SK-MEL-5 (cell line): ENCODE measurements at regions not wholly inside any gene's neighbourhood (a gene's known extent, or its start where the extent isn't known, plus 50 kb on each side); places are given as distances from the start of the nearest gene placed in this dataset.
"Not testable (repeated sequence)": the region's sequence is repeated elsewhere in the genome, so short reads cannot be mapped to it uniquely, and the experiment has no call there.

Source experiments
- DNase-seq: peaks from one replicate; pipeline ENCODE4 v3.0.0-alpha.2; 2016; ENCODE audit warnings: low read depth, low spot score
- in situ Hi-C: cut with HindIII; loops from 2 replicates; pipeline ENCODE4 v1.10.0; 2016; ENCODE audit warnings: low sequenced_read_pairs, high pct_unique_total_duplicates, low pct_unique_long_range_greater_than_20kb

- DNase-seq = no peak
- in situ Hi-C loops = no loop called here
Observed at GRCh38 chr1:198939956-198940355, 301.1 kb downstream of the PTPRC start.

DNA sequence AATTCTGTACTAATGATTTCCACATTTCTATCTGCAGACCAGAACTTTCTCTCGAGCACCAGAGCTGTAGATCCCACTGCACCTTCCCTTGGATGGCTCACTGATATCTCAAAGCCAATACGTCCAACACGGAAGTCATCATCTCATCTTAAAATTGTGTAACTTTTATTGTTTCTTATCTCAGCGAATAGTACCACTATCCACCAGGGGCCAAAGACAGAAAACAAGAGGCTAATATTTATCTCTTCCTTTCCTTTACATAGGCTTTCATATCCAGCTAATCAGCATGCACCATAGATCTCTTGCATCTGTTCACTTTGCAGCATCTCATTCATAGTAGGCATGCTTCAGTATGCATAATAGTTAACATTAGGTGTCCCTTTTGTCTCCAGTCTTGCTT is 303.6 kb downstream of the PTPRC start:
- in situ Hi-C loops = no loop called here
- DNase-seq = no peak

- in situ Hi-C loops = no loop called here
- DNase-seq = no peak
Observed at GRCh38 chr1:198943484-198944187, 304.8 kb downstream of the PTPRC start.

GRCh38 chr1:198947456-198947855 is 308.6 kb downstream of the PTPRC start:
- no peak for DNase-seq
- in situ Hi-C loops = no loop called here

- no peak for DNase-seq
- in situ Hi-C loops = no loop called here
Observed at GRCh38 chr1:198948895-198949659, 310.2 kb downstream of the PTPRC start.

- in situ Hi-C loops = no loop called here
- no peak for DNase-seq
Observed at GRCh38 chr1:198950036-198950435, 311.2 kb downstream of the PTPRC start.

DNA sequence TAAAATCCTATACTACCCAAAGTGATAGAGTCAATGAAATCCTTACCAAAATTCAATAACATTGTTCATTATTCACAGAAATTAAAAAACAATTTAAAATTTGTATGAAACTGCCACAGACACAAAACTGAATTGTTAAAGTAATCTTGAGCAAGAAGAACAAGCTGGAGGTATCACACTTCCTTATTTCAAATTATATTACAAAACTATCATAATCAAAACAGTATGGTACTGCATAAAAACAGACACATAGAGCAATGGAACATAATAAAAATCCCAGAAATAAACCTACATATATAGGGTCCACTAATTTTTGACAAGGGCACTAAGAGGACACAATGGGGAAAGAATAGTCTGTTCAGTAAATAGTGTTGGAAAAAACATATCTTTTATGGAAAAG is 316.2 kb downstream of the PTPRC start:
- DNase-seq = no peak
- in situ Hi-C loops = no loop called here

- DNase-seq = no peak
- in situ Hi-C loops = no loop called here
Observed at GRCh38 chr1:198957044-198957443, 318.2 kb downstream of the PTPRC start.

- DNase-seq = no peak
- in situ Hi-C loops = no loop called here
Observed at GRCh38 chr1:198959032-198959431, 320.2 kb downstream of the PTPRC start.

DNA sequence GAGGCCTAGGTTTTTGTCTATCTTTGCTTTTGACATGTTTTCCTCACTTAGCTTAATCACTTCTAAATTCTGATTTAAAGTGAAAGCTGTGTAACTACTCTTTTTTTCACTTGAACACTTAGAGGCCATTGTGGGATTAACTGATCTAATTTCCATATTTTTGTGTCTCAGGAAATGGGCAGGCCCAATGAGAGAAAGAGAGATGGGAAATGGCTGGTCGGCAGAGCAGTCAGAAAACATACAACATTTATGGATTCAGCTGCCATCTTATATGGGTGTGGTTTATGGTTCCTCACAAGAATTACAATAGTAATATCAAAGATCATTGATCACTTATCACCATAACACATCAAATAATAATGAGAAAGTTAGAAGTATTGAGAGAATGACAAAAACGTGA is 320.8 kb downstream of the PTPRC start:
- in situ Hi-C loops = no loop called here
- no peak for DNase-seq

DNA sequence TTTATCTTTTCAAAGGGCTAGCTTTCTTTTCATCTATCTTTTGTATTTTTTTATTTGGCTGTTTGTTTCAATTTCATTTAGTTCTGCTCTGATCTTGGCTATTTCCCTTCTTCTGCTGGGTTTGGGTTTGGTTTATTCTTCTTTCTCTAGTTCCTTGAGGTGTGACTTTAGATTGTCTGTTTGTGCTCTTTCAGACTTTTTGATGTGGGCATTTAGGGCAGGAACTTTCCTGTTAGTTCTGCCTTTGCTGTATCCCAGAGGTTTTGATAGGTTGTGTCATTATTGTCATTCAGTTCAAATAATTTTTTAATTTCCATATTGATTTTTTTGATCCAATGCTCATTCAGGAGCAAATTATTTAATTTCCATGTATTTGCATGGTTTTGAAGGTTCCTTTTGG is 325.0 kb downstream of the PTPRC start:
- in situ Hi-C loops, DNase-seq: not testable (repeated sequence)

DNA sequence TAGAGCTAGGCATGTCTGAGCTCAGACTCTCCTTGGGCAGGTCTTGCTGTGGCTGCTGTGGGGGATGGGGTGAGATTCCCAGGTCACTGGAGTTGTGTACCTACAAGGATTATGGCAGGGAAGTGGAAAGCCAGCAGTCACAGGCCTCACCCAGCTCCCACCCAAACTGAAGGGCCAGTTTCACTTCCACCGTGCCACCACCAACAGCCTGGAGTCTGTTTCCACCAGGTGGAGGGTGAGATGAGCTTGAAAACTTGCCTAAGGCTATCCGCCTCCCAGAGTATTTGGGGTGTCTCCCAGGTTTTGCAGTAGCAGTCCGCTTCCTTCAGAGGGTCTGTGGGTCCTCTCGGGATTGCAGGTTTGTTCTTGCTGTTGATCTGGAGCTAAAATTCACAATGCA is 327.7 kb downstream of the PTPRC start:
- in situ Hi-C loops = no loop called here
- no peak for DNase-seq

DNA sequence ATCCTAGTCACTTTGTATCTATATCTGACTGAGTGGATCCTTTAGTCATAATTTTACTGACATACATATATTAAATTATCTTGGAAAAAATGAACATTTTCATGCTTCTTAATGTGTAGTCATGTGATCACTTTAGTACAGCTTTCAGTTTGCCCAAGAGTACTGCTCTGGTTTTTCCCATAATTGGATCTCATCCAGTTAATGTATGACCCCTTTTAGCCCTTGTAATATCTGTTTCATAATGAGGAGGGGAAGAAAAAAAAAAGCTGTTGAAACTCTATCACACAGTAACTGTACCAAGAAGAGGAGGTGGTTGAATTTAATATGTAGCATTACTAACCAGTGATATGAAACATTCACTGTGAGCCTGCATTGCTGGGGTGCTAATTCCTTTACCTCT is 328.7 kb downstream of the PTPRC start:
- DNase-seq = no peak
- in situ Hi-C loops = no loop called here

- in situ Hi-C loops = no loop called here
- no peak for DNase-seq
Observed at GRCh38 chr1:198968866-198969265, 330.0 kb downstream of the PTPRC start.

DNA sequence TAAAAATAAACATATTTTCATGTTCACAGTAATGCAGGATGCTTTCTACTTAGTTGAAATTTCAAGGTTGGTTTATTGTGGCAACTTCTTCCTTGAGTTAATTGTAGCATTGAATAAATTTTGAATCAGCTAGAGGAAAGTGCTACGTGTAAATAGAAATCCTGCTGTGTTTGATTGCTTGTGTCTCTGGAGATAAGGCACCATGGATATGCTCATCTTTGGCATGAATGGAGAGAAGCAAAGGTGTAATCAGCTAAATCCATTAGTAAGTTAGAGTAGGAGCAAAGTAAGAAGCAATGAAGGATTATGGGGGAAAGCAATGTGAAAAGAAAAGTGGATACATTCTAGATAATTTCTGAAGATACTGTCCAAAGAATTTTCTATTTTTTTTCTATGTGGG is 331.1 kb downstream of the PTPRC start:
- in situ Hi-C loops = no loop called here
- DNase-seq = no peak

- DNase-seq = no peak
- in situ Hi-C loops = no loop called here
Observed at GRCh38 chr1:198970916-198971315, 332.1 kb downstream of the PTPRC start.

- in situ Hi-C loops = no loop called here
- no peak for DNase-seq
Observed at GRCh38 chr1:198977909-198978308, 339.1 kb downstream of the PTPRC start.

DNA sequence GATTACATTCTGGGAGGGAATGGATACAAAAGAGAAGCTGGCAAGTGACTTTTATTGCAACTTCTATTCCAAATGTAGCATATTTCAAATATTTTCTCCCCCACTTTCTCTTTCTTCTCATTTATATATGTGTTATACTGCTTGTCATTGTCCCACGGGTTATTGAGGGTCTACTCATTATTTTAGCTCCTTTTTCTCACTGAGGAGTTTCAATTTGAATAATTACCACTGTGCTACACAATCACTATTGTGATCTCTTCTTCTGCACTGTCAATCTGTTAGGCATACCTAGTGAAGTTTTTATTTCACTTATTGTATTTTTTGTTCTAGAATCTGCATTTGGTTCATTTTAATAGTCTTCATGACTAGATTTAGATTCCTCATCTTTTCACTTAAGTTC is 339.7 kb downstream of the PTPRC start:
- in situ Hi-C loops = no loop called here
- no peak for DNase-seq

DNA sequence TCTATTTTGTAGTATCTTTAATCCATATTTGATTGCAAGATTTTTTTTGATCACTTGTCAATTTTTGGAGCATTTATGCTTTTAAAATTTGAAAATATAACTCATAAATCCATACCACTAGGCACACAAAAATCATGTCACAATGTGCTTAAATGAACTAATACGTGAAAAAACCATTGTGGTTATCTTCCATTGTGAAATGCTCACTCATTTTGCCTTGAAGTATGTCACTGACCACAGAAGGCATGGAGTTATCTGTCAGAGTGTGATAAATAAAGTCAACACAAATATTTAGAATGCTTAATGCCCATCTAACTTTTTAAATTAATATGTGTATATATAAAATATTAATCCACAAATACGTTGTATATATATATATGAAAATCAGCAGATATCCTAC is 347.2 kb downstream of the PTPRC start:
- in situ Hi-C loops = no loop called here
- DNase-seq = no peak
